HG02981 (cell line): ENCODE measurements at regions not wholly inside any gene's neighbourhood (a gene's known extent, or its start where the extent isn't known, plus 50 kb on each side); places are given as distances from the start of the nearest gene placed in this dataset.
"Not testable (repeated sequence)": the region's sequence is repeated elsewhere in the genome, so short reads cannot be mapped to it uniquely, and the experiment has no call there.

ENCODE experiments used
- ATAC-seq: cut with Tn5 transposase; IDR thresholded peaks from one replicate; pipeline ENCODE4 v1.9.1; 2021; ENCODE audit warnings: mild to moderate bottlenecking, moderate library complexity; ENCODE audit not compliant: unreplicated experiment

DNA sequence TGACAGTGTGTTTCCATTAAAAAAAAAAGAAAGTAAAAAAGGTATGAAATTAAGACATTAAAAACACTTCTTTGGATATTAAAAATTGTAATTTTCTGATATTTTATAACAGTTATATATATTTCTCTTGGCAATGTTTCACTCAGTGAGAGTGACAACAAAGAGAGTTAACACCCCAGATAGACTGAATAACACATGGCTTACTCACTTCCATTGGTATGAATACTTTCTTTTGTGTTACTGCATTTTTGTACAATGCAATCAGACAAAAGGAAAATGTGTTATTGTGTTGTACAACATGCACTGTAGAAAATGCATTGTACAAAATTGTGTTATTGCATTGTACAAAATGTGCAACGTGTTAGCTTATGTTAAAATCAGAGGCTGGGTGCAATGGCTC is 676.6 kb upstream of the AMELY start:
- not testable (repeated sequence) for ATAC-seq

DNA sequence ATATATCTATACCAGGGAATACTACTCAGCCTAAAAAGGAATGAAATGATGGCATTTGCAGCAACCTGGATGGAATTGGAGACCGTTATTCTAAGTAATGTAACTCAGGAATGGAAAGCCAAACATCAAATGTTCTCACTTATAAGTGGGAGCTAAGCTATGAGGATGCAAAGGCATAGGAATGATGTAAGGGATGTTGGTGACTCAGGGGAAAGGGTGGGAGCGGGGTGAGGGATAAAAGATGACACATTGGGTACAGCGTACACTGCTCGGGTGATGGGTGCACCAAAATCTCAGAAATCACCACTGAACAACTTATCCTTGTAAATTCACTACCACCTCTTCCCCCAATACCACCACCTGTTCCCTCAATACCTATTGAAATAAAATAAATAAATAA is 651.0 kb upstream of the AMELY start:
- no peak for ATAC-seq

DNA sequence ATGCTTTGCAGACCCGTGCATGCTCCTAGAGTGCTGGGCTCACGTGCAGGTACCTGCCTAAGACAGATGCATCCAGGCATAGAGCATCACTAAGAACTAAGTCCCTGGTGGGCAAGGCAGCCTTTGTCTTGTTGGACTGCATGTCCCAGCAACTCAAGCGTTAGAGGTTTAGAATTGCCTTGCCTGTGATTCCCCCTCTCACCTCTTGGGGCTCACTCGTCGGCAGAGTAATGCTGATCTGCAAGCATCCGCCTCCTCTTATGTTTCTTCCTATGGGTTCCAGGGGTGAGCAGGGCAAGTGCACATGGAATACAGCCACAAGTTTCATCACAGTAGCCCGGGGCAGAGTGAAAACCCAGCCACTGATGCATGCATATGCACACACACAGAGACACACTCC is 646.1 kb upstream of the AMELY start:
- ATAC-seq = no peak

DNA sequence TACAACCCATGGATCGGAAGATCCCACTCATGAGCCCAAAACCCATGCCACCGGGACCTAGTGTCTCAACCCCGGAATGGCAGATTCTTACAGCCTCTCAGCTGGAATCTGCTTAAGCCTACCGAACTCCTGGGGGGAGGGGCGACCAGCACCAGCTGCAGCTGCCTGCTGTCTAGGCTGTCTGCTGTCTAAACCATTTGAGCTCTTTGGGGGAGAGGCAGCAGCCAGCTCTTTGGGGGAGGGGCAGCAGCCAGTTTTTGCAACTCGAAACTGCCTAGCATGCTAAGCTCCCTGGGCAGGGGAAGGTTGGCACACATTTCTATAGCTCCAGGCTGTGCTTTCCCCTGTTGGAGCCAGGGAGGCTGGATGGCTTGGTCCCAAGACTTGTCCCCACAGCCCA is 643.5 kb upstream of the AMELY start:
- ATAC-seq = no peak

DNA sequence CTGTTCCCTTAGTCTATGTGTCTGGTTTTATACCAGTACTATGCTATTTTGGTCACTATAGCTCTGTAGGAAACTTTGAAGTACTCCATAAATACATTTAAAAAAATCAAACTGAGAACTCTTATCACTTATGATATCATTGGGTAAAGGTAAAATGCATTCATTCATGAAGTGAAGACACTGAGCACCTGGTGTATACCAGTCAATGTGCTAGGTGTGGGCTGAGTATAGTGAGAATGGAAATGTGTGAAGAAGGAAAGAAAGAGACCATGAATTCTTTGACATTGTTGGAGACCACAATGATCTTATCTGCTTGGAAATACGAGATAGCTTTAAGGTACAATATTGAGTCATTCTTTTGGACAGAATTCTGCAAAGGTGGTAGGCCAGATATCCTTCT is 633.5 kb upstream of the AMELY start:
- no peak for ATAC-seq

DNA sequence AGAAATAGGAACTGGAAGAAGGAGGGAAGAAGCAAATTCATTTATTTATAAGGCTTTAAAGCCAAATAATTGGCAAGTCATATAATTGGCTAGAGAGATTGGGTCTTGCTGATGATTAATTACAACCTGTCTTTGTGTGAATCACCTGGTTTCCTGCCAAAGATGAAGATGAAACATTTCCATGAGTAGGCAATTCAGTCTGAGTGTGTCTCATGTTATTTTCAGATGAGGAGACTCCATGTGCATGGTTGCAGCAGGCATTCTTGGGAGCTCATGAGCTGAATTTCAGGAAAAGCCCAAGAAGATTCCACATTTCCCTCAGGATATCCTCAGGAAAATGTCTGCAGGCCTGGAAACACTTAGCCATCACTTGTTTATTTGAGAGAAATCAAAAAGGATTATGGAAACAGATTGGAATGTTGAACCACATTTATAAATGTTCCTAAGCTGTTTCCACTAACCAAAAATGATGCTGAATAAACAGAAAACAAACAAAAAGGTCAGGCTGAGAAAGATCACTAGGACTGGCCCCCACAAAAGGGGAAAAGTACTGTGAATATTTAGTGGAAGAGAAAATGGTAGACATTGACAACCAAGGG is 632.7 kb upstream of the AMELY start:
- ATAC-seq = no peak

DNA sequence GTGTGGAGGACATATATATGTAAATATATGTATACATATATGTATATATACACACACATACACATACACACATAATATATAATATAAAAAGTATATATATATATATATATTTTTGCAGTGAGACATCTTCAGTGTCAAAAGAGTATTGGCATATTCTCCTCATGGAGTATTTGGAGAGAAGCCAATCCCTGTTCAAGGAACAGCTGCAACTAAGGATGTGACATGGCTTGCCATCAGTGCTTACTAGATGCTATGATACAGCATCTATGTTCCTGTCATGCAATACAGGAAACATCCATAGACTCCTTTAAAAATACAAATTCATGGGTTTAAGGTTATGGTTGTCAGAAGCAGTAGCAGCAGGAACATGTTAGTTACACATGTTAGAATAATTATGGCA is 632.0 kb upstream of the AMELY start:
- no peak for ATAC-seq

DNA sequence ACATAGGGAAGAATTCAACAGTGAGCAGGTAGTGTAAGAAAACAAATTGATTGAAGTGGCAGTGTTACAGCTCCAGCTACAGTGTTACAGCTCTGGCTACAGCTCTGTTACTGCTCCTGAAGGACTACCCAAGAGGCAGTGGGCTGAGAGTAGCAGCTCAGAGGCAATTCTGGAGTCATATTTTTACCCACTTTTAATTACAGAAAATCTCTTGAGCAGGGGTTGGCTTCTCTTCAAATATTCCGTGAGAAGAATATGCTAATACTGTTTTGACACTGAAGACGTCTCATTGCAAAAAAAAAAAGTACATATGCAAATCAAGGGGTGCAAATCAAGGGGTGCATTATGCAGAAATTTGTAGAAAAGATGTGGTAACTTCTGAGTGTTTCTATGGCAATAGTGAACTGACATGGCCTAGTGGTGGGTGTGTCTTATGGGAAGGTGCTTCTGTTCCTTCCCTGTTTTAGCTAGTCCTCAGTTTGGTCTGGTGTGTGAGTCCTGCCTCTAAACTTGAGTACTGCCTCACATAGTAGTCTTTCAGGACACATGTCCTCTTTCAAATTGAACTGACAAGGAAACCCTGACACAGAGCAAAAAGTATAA is 630.8 kb upstream of the AMELY start:
- ATAC-seq = no peak

DNA sequence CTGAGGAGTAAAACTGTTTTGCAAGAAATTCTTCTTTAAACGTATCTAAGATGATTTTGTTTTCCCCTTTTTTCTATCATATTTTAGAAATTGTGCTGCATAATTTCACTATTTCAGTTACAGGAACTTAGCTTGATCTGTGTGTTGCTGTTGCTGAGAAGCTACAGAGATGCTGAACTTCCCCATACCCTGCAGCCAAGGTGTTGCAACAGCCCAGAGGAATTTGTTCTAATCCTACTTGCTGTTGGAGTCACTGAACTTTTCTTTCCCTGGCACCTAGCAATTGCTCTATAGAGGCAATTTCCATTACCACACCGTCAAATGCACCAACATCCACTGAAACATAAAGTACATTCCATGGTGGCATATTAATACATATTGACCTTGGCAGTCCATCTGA is 617.8 kb upstream of the AMELY start:
- ATAC-seq = no peak

DNA sequence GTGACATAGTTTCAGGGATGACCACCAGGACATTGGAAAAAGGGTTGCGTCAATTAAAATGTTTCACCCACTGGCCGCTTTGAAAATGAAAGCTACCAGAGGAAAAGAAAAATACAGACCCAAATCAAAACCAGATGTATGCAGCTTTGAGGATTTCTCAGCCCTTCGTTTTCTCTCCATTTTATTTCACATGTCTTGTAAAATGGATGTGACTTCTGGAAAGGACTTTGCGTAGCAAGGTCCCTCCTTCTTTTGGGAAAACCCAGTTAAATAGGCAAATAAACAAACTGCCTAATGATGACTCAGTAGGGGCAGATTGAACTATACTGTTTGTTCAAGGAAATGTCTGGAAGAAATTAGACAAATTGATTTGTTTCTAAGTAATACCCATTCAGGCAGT is 616.0 kb upstream of the AMELY start:
- ATAC-seq = not testable (repeated sequence)

DNA sequence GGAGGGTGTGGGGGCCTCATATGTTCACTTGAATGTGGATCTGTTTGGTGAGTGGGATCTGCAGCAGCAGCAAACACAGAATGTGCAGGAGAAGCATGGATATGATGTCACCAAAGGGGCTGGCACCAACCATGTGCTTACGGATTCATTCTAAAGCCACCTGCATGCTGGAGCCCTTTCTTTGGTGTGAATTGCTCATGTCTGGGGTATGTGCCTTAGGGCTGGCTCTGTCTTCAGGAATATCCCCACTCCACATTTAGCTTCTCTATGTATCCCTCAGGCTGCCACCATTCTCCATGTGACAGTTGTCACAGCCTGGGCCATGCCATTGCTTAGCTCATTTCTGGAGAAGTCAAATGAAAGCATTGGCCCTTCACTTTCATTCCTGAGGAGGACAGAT is 606.8 kb upstream of the AMELY start:
- no peak for ATAC-seq

DNA sequence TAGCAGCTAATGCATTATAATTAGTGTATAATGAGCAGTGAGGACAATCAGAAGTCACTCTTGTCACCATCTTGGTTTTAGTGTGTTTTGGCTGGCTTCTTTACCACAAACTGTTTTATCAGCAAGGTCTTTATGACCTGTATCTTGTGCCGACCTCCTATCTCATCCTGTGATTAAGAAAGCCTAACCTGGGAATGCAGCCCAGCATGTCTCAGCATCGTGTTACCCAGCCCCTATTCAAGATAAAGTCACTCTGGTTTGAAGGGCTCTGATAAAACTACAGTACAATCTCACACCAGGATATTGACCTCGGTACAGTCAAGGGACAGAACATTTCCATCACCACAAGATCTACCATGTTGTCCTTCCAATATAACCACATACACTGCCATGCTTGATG is 604.7 kb upstream of the AMELY start:
- ATAC-seq = no peak

DNA sequence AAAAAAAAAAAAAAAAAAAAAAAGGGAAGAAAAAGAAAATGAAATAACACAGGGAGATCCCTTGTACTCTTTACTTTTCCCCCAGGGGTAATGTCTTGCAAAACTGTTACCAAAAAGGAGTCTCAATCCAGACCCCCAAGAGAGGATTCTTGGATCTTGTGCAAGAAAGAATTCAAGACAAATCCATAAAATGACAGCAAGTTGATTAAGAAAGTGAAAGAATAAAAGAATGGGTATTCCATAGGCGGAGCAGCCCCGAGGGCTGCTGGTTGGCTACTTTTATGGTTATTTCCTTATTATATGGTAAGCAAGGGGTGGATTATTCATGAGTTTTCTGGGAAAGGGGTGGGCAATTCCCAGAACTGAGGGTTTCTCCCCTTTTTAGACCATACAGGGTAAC is 604.3 kb upstream of the AMELY start:
- no peak for ATAC-seq

DNA sequence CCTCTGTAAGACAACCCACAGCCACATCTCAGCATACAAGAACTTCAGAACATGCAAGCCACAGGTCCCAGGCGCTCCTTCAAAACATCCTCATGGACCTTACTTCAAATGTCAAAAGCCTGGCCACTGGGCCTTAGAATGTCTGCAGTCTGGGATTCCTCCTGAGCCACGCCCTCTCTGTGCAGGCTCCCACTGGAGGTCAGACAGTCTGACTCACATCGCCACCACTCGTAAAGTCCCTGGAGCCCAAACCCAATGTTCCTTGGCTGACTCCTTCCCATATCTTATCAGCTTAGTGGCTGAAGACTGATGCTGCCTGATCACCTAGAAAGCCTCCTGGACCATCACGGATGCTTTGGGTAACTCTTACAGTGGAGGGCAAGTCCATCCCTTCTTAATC is 591.3 kb upstream of the AMELY start:
- no peak for ATAC-seq

DNA sequence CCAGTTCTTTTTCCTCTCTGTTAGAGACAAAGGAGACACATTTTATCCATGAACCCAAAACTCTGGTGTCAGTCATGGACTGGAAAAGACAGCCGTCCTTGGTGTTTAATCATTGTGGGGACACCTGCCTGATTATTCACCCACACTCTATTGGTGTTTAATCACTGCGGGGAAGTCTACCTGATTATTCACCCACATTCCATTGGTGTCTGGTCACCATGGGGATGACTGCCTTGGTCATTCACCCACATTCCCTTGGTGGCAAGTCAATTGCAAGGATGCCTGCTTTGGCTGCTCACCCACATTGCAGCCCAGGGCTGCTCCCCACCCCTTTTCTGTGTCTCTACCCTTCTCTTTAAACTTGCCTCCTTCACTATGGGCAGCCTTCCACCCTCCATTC is 589.7 kb upstream of the AMELY start:
- no peak for ATAC-seq

DNA sequence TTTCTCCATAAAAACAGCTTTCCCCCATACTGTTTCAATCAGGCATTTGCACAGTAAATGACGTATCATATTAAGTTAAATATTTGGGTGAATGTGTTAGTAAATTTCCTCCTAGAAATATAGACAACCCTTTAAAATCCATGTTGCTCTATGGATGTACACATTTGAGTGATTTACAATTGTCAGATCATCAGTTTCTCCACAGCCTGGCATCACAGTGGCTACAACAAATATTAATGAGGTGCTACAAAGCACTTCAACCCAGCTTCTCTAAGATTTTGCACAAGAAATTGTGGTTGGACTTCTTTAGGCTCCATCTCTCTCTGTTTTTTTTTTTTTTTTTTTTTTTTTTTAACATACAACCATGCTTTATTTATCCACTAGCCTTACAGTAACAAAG is 584.4 kb upstream of the AMELY start:
- no peak for ATAC-seq

DNA sequence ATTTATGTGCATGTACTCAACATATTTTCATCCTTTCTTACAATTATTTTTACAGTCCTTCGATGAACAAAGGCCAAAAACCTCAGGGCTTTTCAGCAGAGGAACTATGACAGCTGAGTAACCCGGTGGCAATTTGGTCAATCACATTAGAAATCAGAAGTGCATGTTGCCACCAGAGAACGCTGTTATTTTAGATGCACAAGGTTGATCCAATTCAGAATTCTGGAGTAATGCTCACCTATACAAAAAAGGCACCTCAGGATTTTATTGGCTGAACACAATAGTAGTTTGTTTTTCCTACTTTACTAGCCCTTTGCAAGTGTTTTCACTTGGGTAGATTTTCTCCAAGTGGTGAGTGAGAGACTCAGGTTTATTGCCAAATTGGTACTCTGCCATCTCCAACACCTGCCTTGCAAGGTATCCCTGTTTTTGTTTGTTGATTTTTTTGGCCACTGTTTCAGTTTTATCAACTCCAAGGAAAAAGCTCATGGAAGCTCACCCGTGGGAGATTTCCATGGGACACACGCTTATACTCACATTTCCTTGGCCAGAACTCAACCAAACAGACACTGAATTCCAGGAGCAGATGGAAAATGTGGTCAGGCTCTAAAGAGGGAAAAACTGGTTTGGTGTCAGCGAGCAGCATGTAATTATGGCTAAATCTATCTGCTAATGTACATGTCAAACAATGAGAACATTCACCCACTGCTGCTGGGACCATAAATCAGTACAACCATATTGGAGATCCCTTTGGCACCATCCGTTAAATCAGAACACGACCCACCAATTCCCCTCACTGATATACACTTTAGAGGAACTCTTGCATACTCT is 573.1 kb upstream of the AMELY start:
- ATAC-seq = not testable (repeated sequence)

DNA sequence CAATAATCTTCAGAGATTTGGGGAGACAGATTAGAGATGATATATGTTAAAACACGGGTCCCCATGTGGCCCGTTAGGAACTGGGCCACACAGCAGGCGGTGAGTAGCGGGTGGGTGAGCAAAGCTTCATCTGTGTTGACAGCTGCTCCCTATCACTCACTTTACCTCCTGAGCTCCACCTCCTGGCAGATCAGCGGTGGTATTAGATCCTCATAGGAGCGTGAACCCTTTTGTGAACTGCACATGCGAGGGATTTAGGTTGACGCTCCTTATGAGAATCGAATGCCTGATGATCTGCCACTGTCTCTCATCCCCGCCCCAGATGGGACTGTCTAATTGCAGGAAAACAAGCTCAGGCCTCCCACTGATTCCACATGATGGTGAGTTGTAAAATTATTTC is 560.4 kb upstream of the AMELY start:
- ATAC-seq = no peak

DNA sequence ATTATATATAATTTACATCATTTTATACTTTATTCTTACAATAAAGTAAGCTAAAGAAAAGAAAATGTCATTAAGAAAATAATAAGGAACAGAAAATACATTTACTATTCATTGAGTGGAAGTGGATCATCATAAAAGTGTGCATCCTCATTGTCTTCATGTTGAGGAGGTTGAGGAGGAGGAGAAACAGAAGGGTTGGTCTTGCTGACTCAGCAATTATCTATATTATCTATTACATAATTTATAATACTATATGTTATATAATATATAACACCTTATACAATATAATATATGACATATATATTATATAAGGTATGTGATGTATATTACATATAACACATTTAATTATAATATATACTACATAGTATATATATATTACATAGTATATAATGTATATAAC is 558.5 kb upstream of the AMELY start:
- no peak for ATAC-seq

DNA sequence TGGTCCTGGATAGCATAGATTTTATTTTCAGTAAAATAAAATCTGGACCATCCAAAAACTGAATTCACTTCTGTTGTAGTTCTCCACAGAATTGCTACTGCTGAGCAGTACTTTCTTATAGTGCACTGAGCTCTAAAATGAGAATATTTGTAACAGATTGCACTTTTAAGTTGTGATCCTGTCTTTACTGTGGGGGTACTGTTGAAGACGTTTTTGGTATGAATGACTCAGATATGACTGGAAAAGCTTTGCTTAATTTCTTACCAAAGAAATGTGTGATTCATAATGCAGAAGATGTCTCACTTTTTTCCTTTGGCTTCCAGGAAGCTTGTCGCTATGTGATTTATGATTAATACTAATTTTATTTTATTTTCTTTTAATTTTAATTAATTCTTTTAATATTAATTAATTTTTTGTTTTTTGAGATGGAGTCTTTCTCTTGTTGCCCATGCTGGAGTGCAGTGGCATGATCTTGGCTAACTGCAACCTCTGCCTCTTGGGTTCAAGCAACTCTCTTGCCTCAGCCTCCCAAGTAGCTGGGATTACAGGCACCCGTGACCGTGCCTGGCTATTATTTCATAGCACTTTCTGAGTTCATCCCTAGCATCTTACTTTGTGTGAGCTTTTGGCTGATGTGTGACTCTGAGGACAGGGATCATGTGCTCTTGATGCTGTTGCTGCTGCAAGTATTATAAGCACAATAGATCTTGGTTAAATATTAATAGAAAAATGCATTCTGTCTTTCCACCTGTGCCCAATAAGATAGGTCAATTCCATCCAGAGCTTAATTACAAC is 557.6 kb upstream of the AMELY start:
- no peak for ATAC-seq

DNA sequence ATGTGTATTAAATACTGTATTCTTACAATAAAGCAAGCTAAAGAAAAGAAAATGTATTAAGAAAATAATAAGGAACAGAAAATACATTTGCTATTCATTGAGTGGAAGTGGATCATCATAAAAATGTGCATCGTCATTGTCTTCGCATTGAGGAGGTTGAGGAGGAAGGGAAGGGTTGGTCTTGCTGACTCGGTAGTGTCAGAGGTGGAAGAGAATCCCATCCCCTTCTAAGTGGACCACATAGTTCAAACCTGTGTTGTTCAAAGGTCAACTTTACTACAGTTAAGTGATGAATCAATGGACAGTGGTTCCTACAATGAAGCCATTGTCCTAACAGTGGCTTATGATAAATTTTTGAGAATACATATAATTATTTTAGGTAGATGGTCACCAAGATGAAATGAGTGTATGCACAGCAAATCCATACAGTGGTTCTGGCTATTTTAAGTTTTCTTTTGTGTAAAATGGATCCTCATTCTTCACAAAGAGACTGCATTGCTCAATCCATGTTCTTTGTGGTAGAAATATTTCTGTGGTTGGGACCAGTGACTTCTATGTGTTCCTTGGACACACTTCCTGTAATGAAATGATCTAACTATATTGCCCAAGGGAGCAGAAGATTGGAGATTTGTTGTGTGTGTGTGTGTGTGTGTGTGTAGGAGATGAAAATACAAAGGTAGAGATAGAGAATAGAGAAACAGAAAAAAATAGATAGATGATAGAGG is 556.4 kb upstream of the AMELY start:
- ATAC-seq = no peak
